Osteocyte (in vitro differentiated cells): ENCODE measurements at regions not wholly inside any gene's neighbourhood (a gene's known extent, or its start where the extent isn't known, plus 50 kb on each side); places are given as distances from the start of the nearest gene placed in this dataset.
A peak's percentile ranks its signal among the peaks of the same experiment; 100 is the strongest.

Experiments used
- DNase-seq: peaks from one replicate; pipeline ENCODE4 v3.0.0; 2021; ENCODE audit warnings: mixed read lengths; ENCODE audit not compliant: unreplicated experiment; ENCODE audit errors: extremely low spot score
- H3K27ac Mint-ChIP-seq: one replicate; pipeline ENCODE4 v1.8.0; 2021; ENCODE audit warnings: mild to moderate bottlenecking, mixed read lengths; ENCODE audit not compliant: unreplicated experiment
- H3K27me3 Mint-ChIP-seq: one replicate; pipeline ENCODE4 v1.8.0; 2021; ENCODE audit warnings: mixed read lengths; ENCODE audit not compliant: unreplicated experiment
- H3K36me3 Mint-ChIP-seq: one replicate; pipeline ENCODE4 v1.8.0; 2021; ENCODE audit warnings: mixed read lengths; ENCODE audit not compliant: unreplicated experiment
- H3K4me1 Mint-ChIP-seq: one replicate; pipeline ENCODE4 v1.8.0; 2021; ENCODE audit warnings: mixed read lengths; ENCODE audit not compliant: unreplicated experiment
- H3K4me3 Mint-ChIP-seq: one replicate; pipeline ENCODE4 v1.8.0; 2021; ENCODE audit warnings: mild to moderate bottlenecking, moderate library complexity, mixed read lengths; ENCODE audit not compliant: unreplicated experiment
- H3K9me3 Mint-ChIP-seq: one replicate; pipeline ENCODE4 v1.8.0; 2021; ENCODE audit warnings: mixed read lengths; ENCODE audit not compliant: unreplicated experiment
- CTCF ChIP-seq: fragments of 200-600 bp; sonication (generic); IDR thresholded peaks from 2 replicates; pipeline ENCODE4 v1.5.0; 2021; ENCODE audit warnings: antibody characterized with exemption, mild to moderate bottlenecking, moderate library complexity

- no peak overlapping the region for H3K27ac Mint-ChIP-seq
- no peak for DNase-seq
These were observed 142.4 kb upstream of the TMC3 start for GRCh38 chr15:81516461-81516860.

GRCh38 chr15:81516012-81516411, 142.0 kb upstream of the TMC3 start:
- Mint-ChIP-seq H3K27me3 (no peaks in the 10 kb centered on the region), H3K9me3 (no peaks in the 10 kb centered on the region), H3K36me3 (no peaks in the 10 kb centered on the region), H3K27ac (no peak overlapping the region), H3K4me1 (peaks cover 23% of the 10 kb centered on the region), H3K4me3 (no peak overlapping the region)
- DNase-seq, result no peak
- no peak for TF ChIP-seq CTCF

More at GRCh38 chr15:81516461-81516860, 142.4 kb upstream of the TMC3 start:
- Mint-ChIP-seq H3K9me3 (no peaks in the 10 kb centered on the region), H3K36me3 (no peaks in the 10 kb centered on the region), H3K4me3 (no peak overlapping the region), H3K27me3 (no peaks in the 10 kb centered on the region), H3K4me1 (peaks cover 20% of the 10 kb centered on the region)
- TF ChIP-seq CTCF, result no peak

GRCh38 chr15:81514725-81515124, 140.7 kb upstream of the TMC3 start:
- Mint-ChIP-seq H3K27ac (no peak overlapping the region), H3K4me1 (peaks cover 30% of the 10 kb centered on the region), H3K4me3 (no peak overlapping the region), H3K36me3 (no peaks in the 10 kb centered on the region), H3K9me3 (no peaks in the 10 kb centered on the region), H3K27me3 (no peaks in the 10 kb centered on the region)
- DNase-seq, result no peak
- TF ChIP-seq CTCF, result no peak

DNA sequence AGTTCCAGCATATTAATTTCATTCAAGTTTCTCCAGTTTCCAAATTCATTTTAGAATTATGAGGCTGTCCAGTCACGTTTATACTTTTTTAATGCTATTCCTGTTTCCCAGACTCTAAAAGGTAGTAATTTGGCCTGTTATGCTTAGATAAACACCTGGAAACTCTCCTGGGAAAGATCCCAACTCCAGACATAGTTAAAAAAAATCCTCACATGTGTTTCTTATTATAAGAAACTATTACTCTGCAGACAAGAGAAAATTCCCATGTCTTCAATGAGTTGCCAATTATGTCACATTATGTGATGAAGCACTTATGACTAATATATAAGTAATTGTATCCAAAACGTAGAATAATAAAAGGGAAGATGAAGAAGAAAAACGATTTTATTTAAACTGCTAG, 137.1 kb upstream of the TMC3 start:
- H3K4me1 Mint-ChIP-seq, result peaks cover 24% of the 10 kb centered on the region

GRCh38 chr15:81507831-81508230, 133.8 kb upstream of the TMC3 start:
- Mint-ChIP-seq H3K4me3 (no peak overlapping the region), H3K9me3 (no peaks in the 10 kb centered on the region), H3K27ac (no peak overlapping the region), H3K36me3 (no peaks in the 10 kb centered on the region), H3K27me3 (no peaks in the 10 kb centered on the region), H3K4me1 (peaks cover 15% of the 10 kb centered on the region)
- DNase-seq, result no peak
- no peak for TF ChIP-seq CTCF

More for the DNA sequence above, 137.1 kb upstream of the TMC3 start:
- no peak for TF ChIP-seq CTCF
- no peaks in the 10 kb centered on the region for H3K27me3 Mint-ChIP-seq
- H3K27ac Mint-ChIP-seq, result peak overlapping the region; percentile 17
- no peaks in the 10 kb centered on the region for H3K36me3 Mint-ChIP-seq
- H3K9me3 Mint-ChIP-seq, result no peaks in the 10 kb centered on the region
- no peak for DNase-seq
- H3K4me3 Mint-ChIP-seq, result no peak overlapping the region
